Ishikawa (cell line): ENCODE measurements at regions not wholly inside any gene's neighbourhood (a gene's known extent, or its start where the extent isn't known, plus 50 kb on each side); places are given as distances from the start of the nearest gene placed in this dataset.

Experiments used
- CEBPB ChIP-seq: IDR thresholded peaks from 2 replicates; pipeline ENCODE4 v1.6.1; 2012
- CREB1 ChIP-seq: IDR thresholded peaks from 2 replicates; pipeline ENCODE4 v1.6.1; 2012; ENCODE audit warnings: low read depth
- EGR1 ChIP-seq: IDR thresholded peaks from 2 replicates; pipeline ENCODE4 v1.6.1; 2012
- EP300 ChIP-seq: IDR thresholded peaks from 2 replicates; pipeline ENCODE4 v1.6.1; 2012; ENCODE audit warnings: borderline replicate concordance
- FOXM1 ChIP-seq: IDR thresholded peaks from 2 replicates; pipeline ENCODE4 v1.6.1; 2012; ENCODE audit warnings: low read depth, borderline replicate concordance
- MAX ChIP-seq: IDR thresholded peaks from 2 replicates; pipeline ENCODE4 v1.6.1; 2012
- NFIC ChIP-seq: IDR thresholded peaks from 2 replicates; pipeline ENCODE4 v1.6.1; 2012
- RAD21 ChIP-seq: IDR thresholded peaks from 2 replicates; pipeline ENCODE4 v1.6.1; 2012; ENCODE audit warnings: low read depth
- REST ChIP-seq: IDR thresholded peaks from 2 replicates; pipeline ENCODE4 v1.6.1; 2012; ENCODE audit warnings: low read depth, mild to moderate bottlenecking
- TAF1 ChIP-seq: IDR thresholded peaks from 2 replicates; pipeline ENCODE4 v1.6.1; 2012; ENCODE audit warnings: low read depth, mild to moderate bottlenecking
- TCF12 ChIP-seq: IDR thresholded peaks from 2 replicates; pipeline ENCODE4 v1.6.1; 2012; ENCODE audit warnings: low read depth
- TEAD4 ChIP-seq: IDR thresholded peaks from 2 replicates; pipeline ENCODE4 v1.6.1; 2012
- USF1 ChIP-seq: IDR thresholded peaks from 2 replicates; pipeline ENCODE4 v1.6.1; 2012
- YY1 ChIP-seq: IDR thresholded peaks from 2 replicates; pipeline ENCODE4 v1.6.1; 2012; ENCODE audit warnings: low read depth
- ZBTB7A ChIP-seq: IDR thresholded peaks from 2 replicates; pipeline ENCODE4 v1.6.1; 2012; ENCODE audit warnings: low read depth

- TF ChIP-seq USF1 (no peak), CEBPB (0 out of 2 replicates have a peak, but pooled peaks have one; percentile 29), TEAD4 (0 out of 2 replicates have a peak, but pooled peaks have one; percentile 9), YY1 (no peak), MAX (no peak), ZBTB7A (0 out of 2 replicates have a peak, but pooled peaks have one; percentile 29), REST (no peak), RAD21 (no peak), TCF12 (peak; percentile 72), NFIC (peak; percentile 51), EGR1 (no peak), FOXM1 (no peak), CREB1 (no peak), TAF1 (no peak), EP300 (peak; percentile 60)
These were observed 193.6 kb upstream of the CST7 start for GRCh38 chr20:24755411-24755922.

GRCh38 chr20:24756292-24757025 is 192.6 kb upstream of the CST7 start:
- no peak for TF ChIP-seq RAD21
- no peak for TF ChIP-seq CREB1
- no peak for TF ChIP-seq REST
- TF ChIP-seq TCF12 = no peak
- TF ChIP-seq ZBTB7A = no peak
- no peak for TF ChIP-seq CEBPB
- TF ChIP-seq TEAD4 = no peak

- TF ChIP-seq YY1 (no peak), RAD21 (no peak)
These were observed 187.6 kb upstream of the CST7 start for GRCh38 chr20:24761220-24762065.

GRCh38 chr20:24762371-24762770 is 186.7 kb upstream of the CST7 start:
- no peak for TF ChIP-seq RAD21
- no peak for TF ChIP-seq MAX
- no peak for TF ChIP-seq TCF12
- no peak for TF ChIP-seq TAF1
- TF ChIP-seq ZBTB7A = no peak
- TF ChIP-seq REST = no peak
- TF ChIP-seq EGR1 = no peak
- no peak for TF ChIP-seq EP300
- no peak for TF ChIP-seq CREB1
- TF ChIP-seq TEAD4 = no peak
- TF ChIP-seq NFIC = no peak
- no peak for TF ChIP-seq YY1
- TF ChIP-seq FOXM1 = no peak
- TF ChIP-seq CEBPB = no peak
- TF ChIP-seq USF1 = no peak
